ENCODE measurements at regions not wholly inside any gene's neighbourhood (a gene's known extent, or its start where the extent isn't known, plus 50 kb on each side); places are given as distances from the start of the nearest gene placed in this dataset.

- no peak for TF ChIP-seq INSM2 (tag by site-specific recombination; IDR thresholded peaks at IDR 0.05)
Observed at GRCh38 chr5:123751670-123752069, 239.7 kb downstream of the CSNK1G3 start (continued).

- Histone ChIP-seq H3K9me3 (ENCODE audit: control insufficient read depth, insufficient read depth, low read depth, low read length) (no peaks in the 10 kb centered on the region), H3K4me3 (ENCODE audit: low read depth, low read length) (no peak overlapping the region), H3K27ac (ENCODE audit: extremely low read depth, low read depth, low read length) (no peak overlapping the region), H3K4me1 (ENCODE audit: control insufficient read depth, insufficient read depth, low read length) (no peaks in the 10 kb centered on the region), H3K36me3 (ENCODE audit: control insufficient read depth in 2 of 2, insufficient read depth in 1 of 2, low read length in 2 of 2) (no peaks in the 10 kb centered on the region)
- TF ChIP-seq ZNF560 (tag by site-specific recombination; IDR thresholded peaks at IDR 0.05; ENCODE audit: borderline replicate concordance): no peak
- no peak for TF ChIP-seq ZBTB1 (tag by site-specific recombination; IDR thresholded peaks at IDR 0.05)
- no peak for TF ChIP-seq ZNF670 (tag by site-specific recombination; IDR thresholded peaks at IDR 0.05; ENCODE audit: low read depth)
- TF ChIP-seq ZNF174 (tag by site-specific recombination; IDR thresholded peaks at IDR 0.05): no peak
- TF ChIP-seq ZNF514 (tag by site-specific recombination; IDR thresholded peaks at IDR 0.05): no peak
- no peak for TF ChIP-seq ZNF449 (tag by site-specific recombination; IDR thresholded peaks at IDR 0.05)
- TF ChIP-seq ELK4 (IDR thresholded peaks at IDR 0.05; ENCODE audit: borderline replicate concordance, low read depth, low read length): no peak
- no peak for TF ChIP-seq ZNF184 (tag by site-specific recombination; IDR thresholded peaks at IDR 0.05)
- TF ChIP-seq ZNF488 (tag by site-specific recombination; IDR thresholded peaks at IDR 0.05): no peak
- TF ChIP-seq ZNF239 (tag by site-specific recombination; IDR thresholded peaks at IDR 0.05): no peak
- no peak for TF ChIP-seq IKZF3 (tag by site-specific recombination; IDR thresholded peaks at IDR 0.05)
- no peak for TF ChIP-seq ZNF521 (tag by site-specific recombination; IDR thresholded peaks at IDR 0.05)
- no peak for TF ChIP-seq ZNF785 (tag by site-specific recombination; IDR thresholded peaks at IDR 0.05)
- no peak for TF ChIP-seq PRDM6 (tag by site-specific recombination; IDR thresholded peaks at IDR 0.05)
- no peak for TF ChIP-seq KLF9 (tag by site-specific recombination; IDR thresholded peaks at IDR 0.05; ENCODE audit: low read depth)
- no peak for TF ChIP-seq ZNF19 (tag by site-specific recombination; IDR thresholded peaks at IDR 0.05; ENCODE audit: low read depth)
- no peak for TF ChIP-seq ZNF548 (tag by site-specific recombination; IDR thresholded peaks at IDR 0.05)
- TF ChIP-seq ZNF280D (tag by site-specific recombination; IDR thresholded peaks at IDR 0.05): no peak
- no peak for TF ChIP-seq SCRT1 (tag by site-specific recombination; IDR thresholded peaks at IDR 0.05; ENCODE audit: borderline replicate concordance)
- no peak for TF ChIP-seq OVOL3 (tag by site-specific recombination; IDR thresholded peaks at IDR 0.05)
- POLR2A ChIA-PET: no interaction called here
- CTCF ChIA-PET: interaction anchor here (0.6 to 1.0 kb wide), 2 partner anchors 16 to 169 kb away, joined by 3 to 6 read pairs; no protein-coding TSS in a partner anchor
Observed at GRCh38 chr5:123748239-123748638, 236.3 kb downstream of the CSNK1G3 start.

Data from HEK293 (cell line).